Brain pericyte (primary cell): ENCODE measurements at regions not wholly inside any gene's neighbourhood (a gene's known extent, or its start where the extent isn't known, plus 50 kb on each side); places are given as distances from the start of the nearest gene placed in this dataset.
"Not testable (repeated sequence)": the region's sequence is repeated elsewhere in the genome, so short reads cannot be mapped to it uniquely, and the experiment has no call there.

Experiments used
- DNase-seq: peaks from one replicate; pipeline ENCODE4 v3.0.0-alpha.2; 2012; ENCODE audit warnings: low read depth, low spot score

- no peak for DNase-seq
Measured at GRCh38 chr16:65319621-65320231, 197.9 kb upstream of the CDH11 start.

GRCh38 chr16:65318590-65319257 lies 196.9 kb upstream of the CDH11 start:
- no peak for DNase-seq

DNA sequence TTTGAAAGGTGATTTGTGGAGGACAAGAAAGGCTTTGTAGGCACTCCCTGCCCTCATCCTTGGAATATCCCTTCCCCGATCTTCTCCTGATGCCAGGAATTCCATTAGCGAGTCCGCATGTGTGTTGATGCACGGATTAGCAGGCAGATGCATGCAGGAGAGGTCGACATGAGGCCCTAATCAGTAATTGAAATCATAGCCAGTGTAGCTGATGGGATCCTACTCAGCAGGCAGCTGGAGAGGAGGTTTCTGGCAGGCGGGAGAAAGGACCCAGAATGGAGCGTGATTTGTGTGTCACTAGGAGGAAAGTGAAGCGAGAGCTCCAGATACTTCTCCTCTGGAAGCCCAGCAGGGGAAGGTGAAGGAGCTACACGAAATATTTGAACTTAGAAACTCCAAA lies 196.3 kb upstream of the CDH11 start:
- peak; percentile 6 for DNase-seq

- DNase-seq, result no peak
Measured at GRCh38 chr16:65316808-65317207, 194.9 kb upstream of the CDH11 start.

DNA sequence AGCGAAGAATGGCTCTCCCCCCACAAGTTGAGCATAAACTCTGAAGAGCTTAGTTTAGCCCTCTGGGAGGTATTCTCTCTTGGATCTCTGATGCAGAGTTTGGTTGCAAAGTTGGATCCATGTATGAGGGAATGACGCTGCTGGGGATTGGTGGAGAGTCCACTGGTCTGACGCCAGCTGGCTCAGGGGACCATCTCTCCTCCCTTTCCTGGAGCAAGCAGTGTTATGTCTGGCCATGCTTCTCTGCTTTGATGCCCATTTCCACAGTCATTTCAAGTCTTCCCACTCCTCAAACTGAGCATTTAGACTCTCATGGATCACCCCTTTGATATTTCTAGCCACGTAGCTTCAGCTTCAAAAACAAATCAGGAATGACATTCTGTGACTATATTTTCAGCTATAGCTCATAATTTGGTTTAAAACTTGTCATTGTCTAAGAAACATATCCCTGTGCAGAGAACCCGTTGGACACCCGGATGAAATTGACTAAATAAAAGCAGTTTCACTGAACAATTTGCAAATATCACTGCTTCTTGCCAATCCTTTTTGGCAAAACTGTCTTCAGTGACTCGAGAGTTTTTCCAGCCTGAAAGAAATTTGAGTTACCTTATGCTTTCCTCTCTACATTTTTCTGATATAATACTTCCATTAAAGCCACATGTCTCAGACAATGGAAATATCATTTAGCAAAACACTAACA lies 193.4 kb upstream of the CDH11 start:
- no peak for DNase-seq

DNA sequence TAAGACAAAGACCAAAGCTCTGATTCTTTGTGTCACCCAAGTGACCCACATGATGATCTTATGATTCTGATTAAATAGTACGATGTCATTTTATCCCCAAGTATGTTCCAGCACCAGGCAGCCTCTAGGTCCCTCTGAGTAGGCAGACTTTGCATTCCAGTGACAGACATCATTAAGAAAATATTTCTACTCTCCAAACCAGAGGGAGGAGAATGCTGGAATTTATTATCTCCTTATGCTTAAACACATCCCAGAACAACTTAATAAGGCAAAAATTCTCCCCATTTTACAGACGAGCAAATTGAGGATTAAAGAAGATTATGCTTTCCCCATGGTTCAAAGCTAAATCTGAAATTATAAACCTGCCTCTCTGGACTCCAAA lies 192.8 kb upstream of the CDH11 start:
- no peak for DNase-seq

GRCh38 chr16:65313936-65314626 lies 192.2 kb upstream of the CDH11 start:
- no peak for DNase-seq

GRCh38 chr16:65312795-65313194 lies 190.9 kb upstream of the CDH11 start:
- DNase-seq, result no peak

DNA sequence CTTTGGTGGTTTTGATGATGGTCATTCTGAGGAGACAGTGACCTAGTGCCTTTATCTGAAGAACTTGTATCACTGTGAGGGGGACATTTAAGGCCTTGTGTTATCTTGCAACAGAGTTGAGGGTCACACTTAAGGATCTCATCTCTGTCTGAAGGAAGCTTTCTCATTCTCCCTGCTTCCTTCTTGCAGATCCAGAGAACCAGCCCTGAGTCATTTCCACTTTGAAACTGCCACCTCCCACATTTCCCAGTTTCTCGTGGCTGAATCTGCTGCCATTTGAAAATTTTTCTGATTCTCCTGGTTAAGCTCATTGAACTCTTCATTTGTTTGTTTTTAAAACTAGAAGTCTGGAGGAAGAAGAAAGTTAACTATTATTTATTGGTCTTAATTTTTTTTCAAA lies 190.2 kb upstream of the CDH11 start:
- DNase-seq, result no peak

GRCh38 chr16:65310491-65310890 lies 188.6 kb upstream of the CDH11 start:
- DNase-seq, result not testable (repeated sequence)

DNA sequence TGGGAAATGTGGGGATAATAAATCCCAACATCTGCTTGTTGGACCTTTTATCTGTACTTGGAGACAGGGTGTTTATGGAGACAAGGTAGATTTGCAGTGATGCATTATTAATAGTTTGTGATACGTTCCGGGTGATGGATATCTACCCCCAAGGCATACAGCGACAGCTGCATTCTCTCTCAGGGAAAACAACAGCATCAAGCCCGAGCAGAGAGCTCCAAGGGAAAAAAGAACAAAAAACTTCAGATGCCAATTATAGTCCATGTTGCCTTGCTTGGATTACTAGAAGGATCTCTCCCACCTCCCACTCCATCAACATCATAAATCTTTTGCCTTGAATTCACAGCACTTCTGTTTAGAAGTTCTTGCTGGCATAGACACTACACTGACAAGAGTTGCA lies 187.5 kb upstream of the CDH11 start:
- no peak for DNase-seq

DNA sequence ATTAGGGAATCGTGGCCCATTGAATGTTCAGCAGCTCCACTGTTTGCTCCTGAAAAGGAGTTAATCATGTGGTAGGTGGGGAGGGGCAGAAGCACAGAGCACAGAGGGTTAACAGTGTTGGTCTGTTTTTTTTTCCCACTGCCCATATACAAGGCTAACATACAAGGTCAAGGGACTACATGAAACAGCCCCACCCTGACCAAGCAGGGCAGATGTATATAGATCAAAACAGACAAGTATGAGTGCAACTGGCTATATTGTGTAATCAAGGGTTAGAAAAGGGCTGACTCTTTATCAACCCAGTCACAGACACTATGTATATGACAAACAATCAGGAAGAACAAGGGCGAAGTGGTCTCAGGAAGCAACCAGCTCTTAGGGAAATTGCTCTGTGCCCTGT lies 186.6 kb upstream of the CDH11 start:
- DNase-seq, result no peak

DNA sequence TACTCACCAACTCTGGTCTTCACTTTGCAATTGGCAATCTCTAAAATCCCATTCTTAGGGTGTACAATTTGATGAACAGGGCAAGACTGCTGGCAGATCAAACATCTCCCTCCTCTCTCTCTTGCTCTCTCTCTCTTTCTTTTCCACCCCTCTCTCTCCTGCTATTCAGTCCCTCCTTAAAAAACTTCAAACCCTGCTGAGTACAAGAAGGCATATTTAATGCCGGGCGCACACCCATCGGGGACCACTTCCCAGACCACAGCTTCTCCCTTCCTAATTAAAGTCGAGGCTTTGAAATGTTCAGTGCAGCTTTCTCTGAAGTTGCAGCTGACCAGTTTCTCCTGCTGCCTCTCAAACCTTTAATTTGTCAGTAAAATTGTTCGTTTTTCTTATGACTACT lies 185.4 kb upstream of the CDH11 start:
- DNase-seq, result no peak

- no peak for DNase-seq
Measured at GRCh38 chr16:65306722-65307121, 184.9 kb upstream of the CDH11 start.

GRCh38 chr16:65306300-65306699 lies 184.4 kb upstream of the CDH11 start:
- no peak for DNase-seq

DNA sequence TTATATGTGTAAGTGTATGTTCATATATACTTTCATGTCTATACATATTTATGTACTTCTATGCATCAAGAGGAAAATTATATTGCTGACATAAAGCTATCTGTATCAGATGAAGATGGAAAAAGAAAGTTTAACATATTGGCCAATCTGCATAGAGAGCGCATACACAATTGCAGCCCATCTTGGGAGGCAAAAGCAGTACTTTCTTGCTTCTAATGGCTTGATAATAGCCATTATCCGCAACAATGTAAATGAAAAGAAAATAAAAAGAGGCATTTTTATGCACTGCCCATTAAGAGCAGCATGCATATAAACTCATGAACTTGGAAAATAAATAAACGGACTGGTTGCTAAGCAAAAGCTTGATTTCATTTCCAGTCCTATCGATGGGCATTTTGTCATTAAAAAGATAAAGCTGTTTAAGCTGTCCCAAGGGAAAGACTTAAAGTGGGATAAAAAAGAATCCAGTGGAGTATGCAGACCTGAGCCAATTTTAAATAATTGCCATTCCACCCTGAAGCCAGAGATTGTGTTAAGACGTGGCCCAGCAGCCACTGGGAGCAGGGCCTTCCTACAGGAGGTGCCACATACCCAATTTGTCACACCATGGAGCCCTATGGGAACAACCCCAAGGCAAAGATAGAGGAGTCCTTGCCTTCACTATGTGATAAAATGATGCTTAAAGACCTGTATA lies 183.6 kb upstream of the CDH11 start:
- no peak for DNase-seq

- no peak for DNase-seq
Measured at GRCh38 chr16:65301029-65301428, 179.2 kb upstream of the CDH11 start.

GRCh38 chr16:65297453-65297852 lies 175.6 kb upstream of the CDH11 start:
- no peak for DNase-seq

DNA sequence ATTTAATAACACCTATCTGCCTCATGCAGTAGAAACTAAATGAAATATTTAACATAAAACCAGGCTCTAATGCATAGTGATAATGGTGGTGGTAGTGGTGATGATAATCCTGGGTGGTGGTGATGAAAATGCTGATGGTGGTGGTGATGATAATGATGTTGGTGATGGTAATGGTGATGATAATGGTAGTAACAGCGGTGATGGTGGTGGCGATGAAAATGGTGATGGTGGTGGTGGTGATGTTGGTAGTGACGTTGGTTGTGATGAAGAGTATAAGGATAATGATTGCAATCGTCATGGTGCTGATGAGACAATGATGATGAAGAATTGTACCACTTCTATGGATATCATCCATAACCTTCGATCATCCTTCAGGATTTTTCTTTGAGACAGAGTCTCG lies 173.7 kb upstream of the CDH11 start:
- no peak for DNase-seq

- DNase-seq, result no peak
Measured at GRCh38 chr16:65294708-65295107, 172.8 kb upstream of the CDH11 start.

- DNase-seq, result no peak
Measured at GRCh38 chr16:65294165-65294564, 172.3 kb upstream of the CDH11 start.

DNA sequence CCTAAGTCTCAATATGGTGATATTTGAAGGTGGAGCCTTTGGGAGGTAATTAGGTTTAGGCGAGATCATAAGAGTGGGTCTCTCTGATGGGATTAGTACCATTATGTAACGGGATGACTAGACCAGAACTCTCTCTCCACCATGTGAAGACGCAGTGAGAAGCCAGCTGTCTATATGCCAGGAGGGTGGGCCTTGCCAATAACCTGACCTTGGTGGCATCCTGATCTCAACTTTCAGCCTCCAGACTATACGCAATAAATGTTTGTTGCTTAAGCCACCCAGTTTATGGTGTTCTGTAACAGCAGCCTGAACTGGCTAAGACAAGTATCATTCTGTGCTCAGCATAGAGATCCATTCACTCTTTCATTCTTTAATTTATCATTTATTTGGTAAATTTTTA lies 167.2 kb upstream of the CDH11 start:
- DNase-seq, result no peak
